ENCODE measurements at regions not wholly inside any gene's neighbourhood (a gene's known extent, or its start where the extent isn't known, plus 50 kb on each side); places are given as distances from the start of the nearest gene placed in this dataset.

DNA sequence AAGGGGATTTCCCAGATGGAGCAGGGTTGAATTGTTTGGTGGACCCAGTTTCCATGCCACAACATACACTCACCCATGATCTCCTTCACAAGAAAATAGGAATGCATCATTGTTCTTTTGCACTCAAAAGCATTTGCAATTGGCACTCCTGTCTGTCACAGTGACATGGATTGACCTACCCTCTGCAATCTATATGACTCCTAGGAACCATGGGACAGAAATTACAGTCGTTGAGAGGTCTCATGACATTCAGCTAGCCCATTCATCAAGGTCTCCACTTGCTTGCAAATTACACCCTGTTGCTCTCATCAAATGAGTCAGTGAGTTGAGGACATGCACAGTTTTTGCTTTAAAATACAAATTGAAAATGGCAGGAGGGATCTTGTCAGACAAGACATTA is 448.5 kb downstream of the LPIN1 start:
- intact Hi-C loops (cut with DNase I): no loop called here
- Histone ChIP-seq H3K27me3 (no peaks in the 10 kb centered on the region), H3K27ac (no peak overlapping the region), H3K4me1 (peaks cover 5% of the 10 kb centered on the region), H3K9me3 (no peaks in the 10 kb centered on the region), H3K36me3 (no peaks in the 10 kb centered on the region), H3K4me3 (no peak overlapping the region)
- TF ChIP-seq, protein P1, sequence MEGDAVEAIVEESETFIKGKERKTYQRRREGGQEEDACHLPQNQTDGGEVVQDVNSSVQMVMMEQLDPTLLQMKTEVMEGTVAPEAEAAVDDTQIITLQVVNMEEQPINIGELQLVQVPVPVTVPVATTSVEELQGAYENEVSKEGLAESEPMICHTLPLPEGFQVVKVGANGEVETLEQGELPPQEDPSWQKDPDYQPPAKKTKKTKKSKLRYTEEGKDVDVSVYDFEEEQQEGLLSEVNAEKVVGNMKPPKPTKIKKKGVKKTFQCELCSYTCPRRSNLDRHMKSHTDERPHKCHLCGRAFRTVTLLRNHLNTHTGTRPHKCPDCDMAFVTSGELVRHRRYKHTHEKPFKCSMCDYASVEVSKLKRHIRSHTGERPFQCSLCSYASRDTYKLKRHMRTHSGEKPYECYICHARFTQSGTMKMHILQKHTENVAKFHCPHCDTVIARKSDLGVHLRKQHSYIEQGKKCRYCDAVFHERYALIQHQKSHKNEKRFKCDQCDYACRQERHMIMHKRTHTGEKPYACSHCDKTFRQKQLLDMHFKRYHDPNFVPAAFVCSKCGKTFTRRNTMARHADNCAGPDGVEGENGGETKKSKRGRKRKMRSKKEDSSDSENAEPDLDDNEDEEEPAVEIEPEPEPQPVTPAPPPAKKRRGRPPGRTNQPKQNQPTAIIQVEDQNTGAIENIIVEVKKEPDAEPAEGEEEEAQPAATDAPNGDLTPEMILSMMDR (IDR thresholded peaks at IDR 0.05): no peak
- DNase-seq: no peak
- ATAC-seq: no peak

DNA sequence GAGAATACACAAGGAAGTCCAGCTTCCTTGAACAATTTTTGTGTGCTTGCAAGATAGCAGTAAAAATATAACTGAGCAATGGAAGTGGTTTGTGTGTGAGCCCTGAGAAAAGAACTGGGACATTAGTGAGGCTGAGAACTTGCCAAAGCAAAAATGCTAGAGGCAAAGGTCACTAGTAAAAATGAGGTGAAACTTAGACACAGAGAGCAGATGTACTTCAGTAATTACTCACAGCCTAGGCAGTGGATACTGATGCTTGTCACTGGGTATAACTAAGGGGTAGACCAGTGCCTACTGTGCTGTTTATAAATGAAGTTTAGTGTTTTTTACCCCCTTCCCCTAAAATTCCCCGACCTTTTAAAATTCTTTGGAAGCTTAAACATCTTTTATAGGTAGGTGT is 450.1 kb downstream of the LPIN1 start:
- H3K36me3 ChIP-seq: no peaks in the 10 kb centered on the region

DNA sequence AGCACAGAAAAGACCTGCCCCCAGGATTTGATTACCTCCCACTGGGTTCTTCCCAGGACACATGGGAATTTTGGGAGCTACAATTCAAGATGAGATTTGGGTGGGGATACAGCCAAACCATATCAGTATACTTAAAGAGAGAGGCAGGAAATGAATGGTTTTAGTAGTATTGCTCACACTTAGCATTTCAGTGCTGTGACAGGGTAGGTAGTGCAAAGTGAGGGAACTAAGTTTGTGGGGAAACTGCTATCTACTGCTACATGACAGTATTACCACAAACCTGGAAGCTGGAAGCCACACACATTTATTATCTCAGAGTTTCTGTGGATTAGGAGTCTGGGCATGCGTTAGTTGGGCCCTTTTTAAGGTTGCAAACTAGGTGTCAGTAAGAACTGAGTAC is 450.7 kb downstream of the LPIN1 start:
- TF ChIP-seq, protein P1 (IDR thresholded peaks at IDR 0.05): no peak
- H3K36me3 ChIP-seq: no peaks in the 10 kb centered on the region
- no peaks in the 10 kb centered on the region for H3K27me3 ChIP-seq
- no peak overlapping the region for H3K4me3 ChIP-seq
- H3K4me1 ChIP-seq: peaks cover 11% of the 10 kb centered on the region
- H3K27ac ChIP-seq: no peak overlapping the region
- H3K9me3 ChIP-seq: no peaks in the 10 kb centered on the region
- no peak for ATAC-seq
- DNase-seq: no peak
- intact Hi-C loops (cut with DNase I): no loop called here

More for the DNA sequence above, 450.1 kb downstream of the LPIN1 start:
- DNase-seq (no peak), ATAC-seq (no peak)
- Histone ChIP-seq H3K4me3 (no peak overlapping the region), H3K27ac (no peak overlapping the region), H3K9me3 (no peaks in the 10 kb centered on the region), H3K4me1 (peaks cover 11% of the 10 kb centered on the region), H3K27me3 (no peaks in the 10 kb centered on the region)
- intact Hi-C loops (cut with DNase I): no loop called here
- TF ChIP-seq, protein P1 (IDR thresholded peaks at IDR 0.05): no peak

DNA sequence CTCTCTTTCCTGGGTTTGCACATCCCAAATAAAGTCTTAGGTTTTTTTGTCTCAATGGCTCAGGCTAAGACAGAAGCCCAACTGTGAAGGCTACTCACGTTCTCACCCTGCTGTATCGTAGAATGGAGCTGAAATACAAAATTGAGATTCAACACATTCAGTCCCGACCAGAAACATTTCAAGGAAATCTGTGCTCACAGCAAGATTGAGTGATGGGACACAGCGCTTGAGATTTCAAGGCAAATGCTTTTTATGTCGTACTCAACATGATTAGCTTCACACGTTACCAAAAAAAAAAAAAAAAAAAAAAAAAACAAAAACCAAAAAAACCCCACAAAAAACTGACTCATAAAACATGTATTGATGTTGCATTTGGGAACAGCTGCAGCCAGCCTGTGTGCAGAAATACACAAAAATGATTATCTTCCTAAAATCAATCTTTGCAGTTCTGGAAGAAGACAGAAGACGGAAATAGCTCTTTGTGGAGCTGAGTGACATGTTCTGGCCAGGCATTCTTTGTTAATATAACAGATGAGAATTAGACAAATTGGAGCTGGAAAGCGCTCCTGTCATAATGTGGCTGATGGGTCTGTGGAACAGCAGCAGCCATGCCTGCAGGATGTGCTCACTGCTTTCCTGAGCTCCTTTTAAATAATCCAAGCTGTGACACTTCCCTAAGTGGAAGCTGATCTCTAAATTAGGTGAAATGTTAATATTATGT is 453.2 kb downstream of the LPIN1 start:
- Histone ChIP-seq H3K4me1 (peaks cover 11% of the 10 kb centered on the region), H3K27me3 (no peaks in the 10 kb centered on the region), H3K4me3 (no peak overlapping the region), H3K9me3 (no peaks in the 10 kb centered on the region), H3K36me3 (no peaks in the 10 kb centered on the region), H3K27ac (no peak overlapping the region)
- intact Hi-C loops (cut with DNase I): no loop called here
- no peak for DNase-seq
- TF ChIP-seq, protein P1 (IDR thresholded peaks at IDR 0.05): no peak
- peak; percentile 42 for ATAC-seq

DNA sequence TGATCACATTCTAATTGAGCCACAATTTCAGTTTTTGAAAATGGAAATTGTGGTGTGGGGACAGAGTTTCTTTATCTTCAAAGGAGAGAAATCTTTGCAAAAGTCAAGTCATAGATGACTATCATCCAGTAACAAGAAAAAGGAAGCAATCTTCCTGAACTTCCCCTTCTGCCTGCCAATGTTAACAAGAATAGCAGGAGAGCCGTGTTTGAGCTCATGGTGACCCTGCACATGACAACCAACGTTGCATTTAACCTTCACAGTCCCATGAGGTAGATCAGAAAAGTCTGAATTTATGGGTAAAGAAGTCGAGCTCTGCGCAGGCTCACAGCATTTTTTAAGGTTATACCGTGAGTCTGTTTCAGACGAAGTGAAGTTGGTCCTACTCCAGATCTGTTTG is 454.9 kb downstream of the LPIN1 start:
- no peak for DNase-seq
- peaks cover 11% of the 10 kb centered on the region for H3K4me1 ChIP-seq
- H3K27ac ChIP-seq: no peak overlapping the region
- TF ChIP-seq, protein P1 (IDR thresholded peaks at IDR 0.05): no peak
- no peaks in the 10 kb centered on the region for H3K27me3 ChIP-seq
- ATAC-seq: peak; percentile 67
- no peak overlapping the region for H3K4me3 ChIP-seq
- no peaks in the 10 kb centered on the region for H3K9me3 ChIP-seq
- H3K36me3 ChIP-seq: no peaks in the 10 kb centered on the region
- intact Hi-C loops (cut with DNase I): no loop called here
